Bronchial epithelial cell (primary cell): ENCODE measurements at regions not wholly inside any gene's neighbourhood (a gene's known extent, or its start where the extent isn't known, plus 50 kb on each side); places are given as distances from the start of the nearest gene placed in this dataset.

ENCODE experiments used
- DNase-seq: peaks from one replicate; pipeline ENCODE4 v3.0.0-alpha.2; 2010; ENCODE audit warnings: low read depth
- FAIRE-seq: peaks from 2 replicates; lab custom pipeline; 2011; peaks lifted over from hg19 to GRCh38; lab: Jason Lieb, UNC
- H3K27me3 ChIP-seq: 2 replicates; pipeline ENCODE4 v1.5.1; 2011; ENCODE audit warnings: low read length; ENCODE audit not compliant: control insufficient read depth, insufficient read depth
- H3K36me3 ChIP-seq: 2 replicates; pipeline ENCODE4 v1.5.1; 2011; ENCODE audit warnings: low read length; ENCODE audit not compliant: control insufficient read depth, insufficient read depth
- H3K4me3 ChIP-seq: 2 replicates; pipeline ENCODE4 v1.5.1; 2011; ENCODE audit warnings: mild to moderate bottlenecking, low read depth, low read length, control low read depth
- CTCF ChIP-seq: IDR thresholded peaks from 2 replicates; pipeline ENCODE4 v1.5.1; 2011; ENCODE audit warnings: mild to moderate bottlenecking, moderate library complexity, low read length, control low read depth, inconsistent platforms; ENCODE audit not compliant: insufficient read depth, severe bottlenecking

GRCh38 chr9:115289757-115290208, 171.8 kb upstream of the TNC start:
- DNase-seq (no peak), FAIRE-seq (no peak)
- no peaks in the 10 kb centered on the region for H3K36me3 ChIP-seq
- no peak for TF ChIP-seq CTCF
- no peak overlapping the region for H3K4me3 ChIP-seq
- H3K27me3 ChIP-seq: no peaks in the 10 kb centered on the region

- H3K36me3 ChIP-seq: no peaks in the 10 kb centered on the region
- DNase-seq (peak; percentile 94), FAIRE-seq (no peak)
- H3K27me3 ChIP-seq: no peaks in the 10 kb centered on the region
- no peak overlapping the region for H3K4me3 ChIP-seq
- no peak for TF ChIP-seq CTCF
These were observed 173.9 kb upstream of the TNC start for GRCh38 chr9:115291841-115292240.

GRCh38 chr9:115292584-115293279, 174.8 kb upstream of the TNC start:
- Histone ChIP-seq H3K36me3 (no peaks in the 10 kb centered on the region), H3K4me3 (no peak overlapping the region), H3K27me3 (no peaks in the 10 kb centered on the region)
- FAIRE-seq: no peak
- no peak for DNase-seq
- no peak for TF ChIP-seq CTCF

GRCh38 chr9:115295734-115296133, 177.8 kb upstream of the TNC start:
- DNase-seq (no peak), FAIRE-seq (no peak)
- TF ChIP-seq CTCF: no peak

GRCh38 chr9:115296831-115297565, 179.0 kb upstream of the TNC start:
- Histone ChIP-seq H3K27me3 (no peaks in the 10 kb centered on the region), H3K36me3 (no peaks in the 10 kb centered on the region), H3K4me3 (no peak overlapping the region)
- no peak for TF ChIP-seq CTCF
- FAIRE-seq (no peak), DNase-seq (no peak)

More at GRCh38 chr9:115295734-115296133, 177.8 kb upstream of the TNC start:
- no peak overlapping the region for H3K4me3 ChIP-seq
- no peaks in the 10 kb centered on the region for H3K36me3 ChIP-seq
- H3K27me3 ChIP-seq: no peaks in the 10 kb centered on the region
